ENCODE measurements at regions not wholly inside any gene's neighbourhood (a gene's known extent, or its start where the extent isn't known, plus 50 kb on each side); places are given as distances from the start of the nearest gene placed in this dataset.

DNA sequence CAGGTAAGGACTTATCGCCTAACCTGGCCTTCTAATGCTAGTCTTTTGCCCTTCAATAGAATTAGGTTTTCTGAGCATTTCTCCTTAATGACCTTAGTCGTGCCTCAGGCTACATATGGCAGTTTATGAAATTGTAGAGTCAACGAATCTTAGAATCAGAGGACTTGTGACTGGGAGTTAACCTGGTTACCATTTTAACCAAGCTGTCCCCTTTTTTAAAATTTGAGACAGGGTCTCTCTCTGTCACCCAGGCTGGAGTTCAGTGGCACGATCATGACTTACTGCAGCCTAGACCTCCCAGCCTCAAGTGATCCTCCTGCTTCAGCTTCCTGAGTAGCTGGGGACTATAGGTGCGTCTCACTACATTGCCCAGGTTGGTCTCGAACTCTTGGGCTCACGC is 53.5 kb upstream of the DMRTB1 start:
- H3K4me3 ChIP-seq (ENCODE audit: control insufficient read depth, low read depth, low read length): no peak overlapping the region
- no peak for TF ChIP-seq CTCF (IDR thresholded peaks at IDR 0.05; ENCODE audit: control insufficient read depth, insufficient read depth, low read depth, low read length, missing control alignments)
- no peak for DNase-seq (ENCODE audit: low read depth)

DNA sequence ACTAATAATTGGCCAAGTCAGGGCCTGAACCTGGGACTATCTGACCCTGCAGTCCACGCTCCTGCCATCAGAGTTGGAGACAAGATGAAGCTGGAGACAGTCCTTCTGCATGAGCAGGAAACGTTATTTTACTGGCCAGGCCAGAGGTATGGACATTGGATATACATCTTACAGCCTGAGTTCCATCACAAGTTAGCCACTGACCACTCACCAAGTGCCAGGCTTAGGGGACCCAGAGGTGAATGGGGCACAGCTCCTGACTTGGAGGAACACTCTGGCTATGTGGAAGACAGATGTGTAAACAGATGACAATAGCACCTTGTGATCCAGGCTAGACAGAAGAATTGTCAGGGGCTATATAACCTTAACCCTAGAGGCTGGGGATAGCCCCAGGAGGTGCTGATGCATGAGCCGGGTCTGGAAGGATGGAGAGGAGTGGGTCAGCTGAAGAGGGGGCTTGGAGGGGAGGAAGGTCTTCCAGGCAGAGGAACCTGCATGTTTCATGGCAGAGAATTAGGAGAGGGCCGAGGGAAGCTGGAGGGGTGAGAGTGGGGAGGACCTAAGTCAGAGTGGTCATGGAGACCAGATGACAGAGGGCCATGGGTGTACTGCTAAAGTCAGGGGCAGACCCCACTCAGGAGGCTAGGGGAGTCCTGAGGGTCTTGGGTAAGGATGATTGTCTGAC is 52.5 kb upstream of the DMRTB1 start:
- no peak for DNase-seq (ENCODE audit: low read depth)
- H3K4me3 ChIP-seq (ENCODE audit: control insufficient read depth, low read depth, low read length): no peak overlapping the region
- TF ChIP-seq CTCF (IDR thresholded peaks at IDR 0.05; ENCODE audit: control insufficient read depth, insufficient read depth, low read depth, low read length, missing control alignments): no peak

GRCh38 chr1:53408013-53408754 is 51.0 kb upstream of the DMRTB1 start:
- no peak overlapping the region for H3K4me3 ChIP-seq (ENCODE audit: control insufficient read depth, low read depth, low read length)
- TF ChIP-seq CTCF (IDR thresholded peaks at IDR 0.05; ENCODE audit: control insufficient read depth, insufficient read depth, low read depth, low read length, missing control alignments): no peak
- DNase-seq (ENCODE audit: low read depth): no peak

- no peak for DNase-seq (ENCODE audit: low read depth)
- no peak overlapping the region for H3K4me3 ChIP-seq (ENCODE audit: control insufficient read depth, low read depth, low read length)
- TF ChIP-seq CTCF (IDR thresholded peaks at IDR 0.05; ENCODE audit: control insufficient read depth, insufficient read depth, low read depth, low read length, missing control alignments): no peak
Measured at GRCh38 chr1:53408755-53409129, 50.5 kb upstream of the DMRTB1 start.

- no peak for TF ChIP-seq CTCF (IDR thresholded peaks at IDR 0.05; ENCODE audit: control insufficient read depth, insufficient read depth, low read depth, low read length, missing control alignments)
- no peak overlapping the region for H3K4me3 ChIP-seq (ENCODE audit: control insufficient read depth, low read depth, low read length)
- no peak for DNase-seq (ENCODE audit: low read depth)
Measured at GRCh38 chr1:53409233-53409632, 50.0 kb upstream of the DMRTB1 start.
